DOHH2 (cell line): ENCODE measurements at regions not wholly inside any gene's neighbourhood (a gene's known extent, or its start where the extent isn't known, plus 50 kb on each side); places are given as distances from the start of the nearest gene placed in this dataset.

Experiments used
- CTCF ChIP-seq: fragments of 200-600 bp; sonication (generic); IDR thresholded peaks from one replicate; pipeline ENCODE4 v1.5.1; 2014; ENCODE audit warnings: antibody characterized with exemption, mild to moderate bottlenecking, low read depth, low read length; ENCODE audit not compliant: poor library complexity, severe bottlenecking
- EZH2phosphoT487 ChIP-seq: fragments of 200-600 bp; sonication (generic); IDR thresholded peaks from 2 replicates; pipeline ENCODE4 v1.6.1; 2017; ENCODE audit warnings: borderline replicate concordance, mild to moderate bottlenecking, antibody characterized with exemption, low read length, moderate library complexity, mixed read lengths

DNA sequence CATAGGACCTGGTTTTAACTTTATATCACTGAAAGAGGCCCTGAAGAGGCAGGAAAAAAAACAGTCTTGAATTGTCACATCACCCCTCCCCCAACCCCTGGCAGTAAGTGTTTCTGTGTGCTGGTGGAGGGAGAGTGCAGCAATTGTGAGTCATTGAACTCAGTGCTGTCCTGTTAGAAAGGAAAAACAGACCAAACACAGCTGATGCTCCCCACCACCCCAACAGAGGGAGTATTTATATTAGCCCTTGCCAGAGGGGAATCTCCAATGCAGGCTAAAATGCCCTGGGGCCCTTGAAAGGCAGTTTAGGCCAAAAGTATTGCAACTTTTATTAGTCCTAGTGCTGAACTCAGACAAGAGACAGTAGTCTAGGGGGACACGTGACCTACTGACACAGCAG, 197.8 kb upstream of the AGTR2 start:
- TF ChIP-seq CTCF = no peak
- TF ChIP-seq EZH2phosphoT487 = no peak
